HG02798 (cell line): ENCODE measurements at regions not wholly inside any gene's neighbourhood (a gene's known extent, or its start where the extent isn't known, plus 50 kb on each side); places are given as distances from the start of the nearest gene placed in this dataset.

Experiments used
- ATAC-seq: cut with Tn5 transposase; IDR thresholded peaks from one replicate; pipeline ENCODE4 v1.9.1; 2021; ENCODE audit warnings: mild to moderate bottlenecking; ENCODE audit not compliant: unreplicated experiment, poor library complexity

DNA sequence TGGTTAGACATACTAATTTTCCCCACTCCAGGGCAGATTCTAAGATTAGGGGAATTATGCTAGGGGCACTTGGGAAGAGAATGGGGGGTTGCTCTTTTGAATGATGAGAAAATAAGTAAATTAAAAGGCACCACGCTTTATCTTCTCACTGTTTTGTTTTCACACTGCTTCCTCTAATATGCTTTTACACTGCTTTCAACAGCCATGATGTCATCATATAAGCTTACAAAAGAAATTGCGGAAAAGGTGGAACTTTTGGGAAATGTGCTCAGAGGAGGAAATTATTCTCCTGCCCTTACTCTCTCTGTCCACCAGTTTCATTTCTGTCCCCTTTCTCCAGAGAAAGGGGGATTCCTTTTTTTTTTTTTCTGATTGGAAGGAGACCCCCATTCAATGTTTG, 308.2 kb downstream of the TOX3 start:
- no peak for ATAC-seq

GRCh38 chr16:52237823-52238222, 309.1 kb downstream of the TOX3 start:
- ATAC-seq = no peak

GRCh38 chr16:52235186-52235585, 311.8 kb downstream of the TOX3 start:
- ATAC-seq = no peak

DNA sequence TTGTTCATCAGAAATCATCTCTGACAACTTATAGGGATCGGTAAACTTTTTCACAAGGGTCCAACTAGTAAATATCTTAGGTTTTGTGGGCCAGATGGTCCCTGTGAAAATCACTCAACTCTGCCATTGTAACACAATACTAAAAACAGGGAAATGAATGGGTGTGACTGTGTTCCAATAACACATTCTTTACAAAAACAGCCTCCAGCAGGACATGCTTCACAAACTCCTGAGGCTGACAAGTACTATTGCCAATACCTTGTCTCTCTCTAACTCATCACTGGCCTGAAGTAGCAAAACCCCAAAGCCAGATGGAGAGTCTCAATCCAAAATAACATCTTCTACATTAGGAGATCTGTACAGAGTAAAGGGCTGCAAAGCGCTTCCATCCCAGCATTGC, 312.3 kb downstream of the TOX3 start:
- no peak for ATAC-seq

DNA sequence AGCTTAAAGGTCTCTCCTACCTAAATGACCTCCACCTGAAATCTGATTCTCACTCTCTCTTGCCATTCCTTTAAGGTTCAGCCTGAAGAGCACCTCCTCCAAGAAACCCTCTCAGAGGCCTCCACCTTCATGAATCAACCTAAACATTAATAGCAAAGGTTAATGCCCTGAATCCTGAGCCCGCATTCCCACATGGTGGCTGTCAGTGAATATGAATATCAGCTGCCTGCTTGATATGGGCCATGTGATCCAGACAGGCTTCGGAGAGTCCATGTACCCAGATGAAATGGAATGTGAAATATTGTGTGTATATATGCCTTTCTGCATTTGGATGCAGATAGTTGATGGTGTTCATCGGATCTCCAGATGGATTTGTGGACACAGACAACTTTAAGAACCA, 317.5 kb downstream of the TOX3 start:
- no peak for ATAC-seq

- ATAC-seq = no peak
Observed at GRCh38 chr16:52227851-52228250, 319.1 kb downstream of the TOX3 start.

GRCh38 chr16:52212841-52213240, 334.1 kb downstream of the TOX3 start:
- no peak for ATAC-seq

DNA sequence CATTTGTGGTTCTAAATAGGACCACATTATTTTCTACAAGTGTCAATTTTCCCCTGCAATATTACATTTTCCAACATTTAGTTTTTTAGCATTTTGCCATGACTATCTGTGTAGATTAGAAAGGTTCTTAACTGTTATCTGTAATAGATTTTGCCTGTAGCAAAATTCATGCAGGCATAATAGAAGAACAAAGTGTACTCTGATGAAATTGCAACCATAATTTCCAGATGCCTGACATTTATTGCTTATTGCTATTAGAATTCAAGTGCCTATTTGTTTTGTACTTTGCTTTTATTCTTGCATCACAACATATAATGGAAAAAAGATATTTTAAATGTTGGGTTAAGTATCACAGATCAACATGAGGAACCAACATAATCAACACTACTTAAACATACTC, 337.7 kb downstream of the TOX3 start:
- ATAC-seq = no peak

GRCh38 chr16:52203096-52203495, 343.8 kb downstream of the TOX3 start:
- ATAC-seq = no peak

DNA sequence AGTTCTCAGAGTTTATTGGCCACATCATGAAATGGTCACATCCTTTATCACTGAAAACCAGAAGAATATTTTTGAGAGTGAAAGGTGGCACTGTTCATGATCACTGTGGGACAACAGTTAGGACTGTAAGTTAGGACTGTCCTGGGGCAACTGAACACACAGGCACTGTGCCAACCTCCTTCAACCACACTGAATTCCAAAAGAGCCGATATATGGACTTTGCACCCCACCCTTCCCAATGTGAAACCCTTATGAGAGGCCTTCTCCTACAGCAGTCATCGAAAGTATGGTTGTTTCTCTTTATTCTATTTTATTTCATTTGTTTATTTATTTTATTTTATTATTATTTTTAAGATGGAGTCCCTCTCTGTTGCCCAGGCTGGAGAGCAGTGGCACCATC, 353.5 kb downstream of the TOX3 start:
- ATAC-seq = no peak

DNA sequence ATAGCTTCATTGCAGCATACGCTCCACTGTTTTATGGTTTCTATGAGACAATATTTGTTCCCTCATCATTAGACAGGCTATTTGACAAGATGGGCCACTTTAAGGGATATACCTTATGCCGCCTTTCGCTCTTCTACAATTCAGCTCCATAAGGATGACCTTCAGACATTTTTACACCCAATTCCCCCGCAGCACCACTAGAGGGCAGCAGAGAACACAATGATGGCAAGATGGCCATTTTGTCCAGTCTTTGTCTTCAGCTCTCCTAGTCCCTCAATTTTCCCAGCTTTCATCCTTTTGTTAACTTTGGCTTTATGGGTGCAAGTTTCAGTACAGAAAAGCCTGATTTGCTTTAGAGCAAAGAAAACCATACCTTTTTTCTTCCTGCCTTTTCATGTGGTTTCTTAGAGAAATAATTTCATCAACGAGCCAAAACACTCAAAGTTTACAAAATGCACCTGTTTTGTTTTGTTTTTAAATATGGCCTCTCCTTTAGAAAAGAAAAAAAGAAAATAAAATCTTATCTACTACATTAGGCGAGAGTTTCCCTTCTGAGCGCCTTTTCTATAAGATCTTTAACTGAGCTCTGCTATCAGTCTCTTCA, 355.3 kb downstream of the TOX3 start:
- ATAC-seq = peak; percentile 76

- ATAC-seq = no peak
Observed at GRCh38 chr16:52184336-52184735, 362.6 kb downstream of the TOX3 start.

DNA sequence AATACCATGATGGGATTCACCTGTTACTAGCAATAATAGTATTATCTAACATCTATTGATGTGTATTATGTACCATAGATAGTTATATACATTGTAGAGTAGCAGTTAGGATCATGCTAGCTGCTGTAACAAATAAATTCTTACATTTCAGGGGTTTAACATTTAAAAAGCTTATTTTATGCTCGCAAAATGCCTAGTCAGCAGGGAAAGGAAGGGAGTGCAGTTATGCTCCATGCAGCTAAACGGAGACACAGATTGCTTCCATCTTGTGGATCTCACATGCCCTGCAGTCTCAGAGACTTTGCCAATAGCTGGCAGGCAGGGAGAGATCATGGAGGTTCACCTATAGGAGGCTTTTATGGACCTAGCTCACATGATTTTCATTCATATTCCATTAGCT, 364.1 kb downstream of the TOX3 start:
- ATAC-seq = no peak

DNA sequence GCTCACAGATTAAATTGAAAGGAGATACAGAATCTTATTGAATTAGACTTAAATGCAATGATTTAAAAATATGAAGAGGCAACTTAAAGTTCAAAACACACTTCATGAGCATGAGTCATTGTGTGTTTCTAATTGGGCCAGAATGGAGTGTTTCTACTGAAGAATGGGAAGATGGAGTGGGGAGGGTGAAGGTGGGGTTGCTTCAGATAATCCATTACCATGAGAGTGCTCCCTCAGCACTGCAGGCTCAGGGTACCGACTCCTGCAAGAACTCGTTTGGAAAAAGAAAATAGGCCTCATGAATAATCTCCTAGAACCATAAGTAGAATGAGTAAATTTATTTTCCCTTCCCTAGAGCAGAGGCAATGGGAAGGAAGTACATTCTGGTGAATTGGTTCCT, 372.8 kb downstream of the TOX3 start:
- no peak for ATAC-seq

DNA sequence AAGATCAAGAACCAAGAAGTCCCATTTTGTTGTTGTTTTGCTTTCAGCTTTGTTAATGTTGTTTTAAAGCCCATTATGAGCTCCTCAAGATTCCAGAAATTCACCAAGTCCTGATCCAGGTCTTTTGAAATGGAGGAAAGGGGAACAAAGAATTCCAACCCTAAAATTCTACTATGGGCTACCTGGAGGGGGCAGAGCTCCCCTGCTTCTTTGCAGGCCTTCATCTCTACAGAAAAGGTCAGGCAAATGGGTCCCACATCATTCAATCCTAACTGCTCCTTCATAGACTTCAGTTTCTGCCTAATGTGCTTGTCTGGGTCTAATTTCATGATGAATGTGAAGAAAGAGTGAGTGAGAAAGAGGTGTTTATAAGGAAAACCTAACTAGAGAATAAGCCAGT, 375.5 kb downstream of the TOX3 start:
- no peak for ATAC-seq

DNA sequence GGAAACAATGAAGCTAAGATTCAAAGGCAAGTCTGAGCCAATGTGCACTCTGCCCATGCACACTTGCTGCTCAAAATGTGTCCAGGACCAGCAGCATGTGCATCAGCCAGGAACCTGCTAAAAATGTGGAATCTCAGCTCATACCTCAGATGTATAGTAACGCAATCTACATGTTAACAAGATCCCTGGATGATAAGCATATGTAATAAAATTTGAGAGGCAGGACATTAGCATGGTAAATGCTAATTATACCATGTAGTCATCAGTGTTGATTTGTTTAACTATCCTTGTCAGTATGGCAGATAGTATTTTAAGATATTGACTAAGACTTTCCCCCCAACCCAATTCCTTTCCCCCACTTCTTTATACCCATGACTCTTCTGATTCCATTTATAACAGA, 379.6 kb downstream of the TOX3 start:
- ATAC-seq = no peak

DNA sequence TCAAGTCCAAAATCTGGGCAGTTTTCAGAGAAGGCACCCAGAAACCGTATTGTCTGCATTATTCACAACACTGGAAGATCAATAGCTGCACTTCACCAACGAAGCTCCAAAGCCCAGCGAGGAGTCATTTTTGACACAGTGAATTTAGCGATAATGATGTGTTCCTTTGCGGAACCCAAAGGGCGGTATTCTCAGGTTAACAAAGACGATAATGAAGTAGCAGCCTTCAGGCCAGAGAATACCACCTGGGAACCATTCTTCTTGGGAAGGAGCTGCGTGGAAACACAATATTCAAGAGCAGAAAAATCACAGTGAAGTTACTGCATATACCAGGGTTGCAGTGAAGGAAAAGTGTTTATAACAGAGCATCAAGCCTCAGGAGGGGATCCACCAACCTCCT, 381.0 kb downstream of the TOX3 start:
- no peak for ATAC-seq

DNA sequence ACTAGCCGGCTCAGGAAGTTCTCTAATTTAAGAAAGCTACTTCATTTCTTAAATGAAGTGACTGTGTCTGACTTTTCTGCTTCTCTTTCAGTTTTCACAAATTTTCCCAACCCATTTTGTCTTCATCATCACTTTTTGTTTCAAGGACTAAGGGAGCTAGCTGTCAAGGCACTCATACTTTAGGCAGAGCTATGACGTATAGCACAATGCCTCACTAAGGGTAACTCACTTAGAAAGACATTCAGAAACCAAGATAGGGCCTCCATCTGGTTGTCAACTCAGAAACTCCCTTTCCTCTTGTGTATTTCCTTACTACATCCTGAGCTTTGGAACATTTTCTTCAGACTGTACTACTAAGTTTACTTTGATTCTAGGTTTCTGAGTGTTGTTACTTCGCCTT, 397.9 kb downstream of the TOX3 start:
- ATAC-seq = no peak

- ATAC-seq = no peak
Observed at GRCh38 chr16:52141871-52142270, 405.1 kb downstream of the TOX3 start.

- ATAC-seq = no peak
Observed at GRCh38 chr16:52128361-52128760, 418.6 kb downstream of the TOX3 start.

DNA sequence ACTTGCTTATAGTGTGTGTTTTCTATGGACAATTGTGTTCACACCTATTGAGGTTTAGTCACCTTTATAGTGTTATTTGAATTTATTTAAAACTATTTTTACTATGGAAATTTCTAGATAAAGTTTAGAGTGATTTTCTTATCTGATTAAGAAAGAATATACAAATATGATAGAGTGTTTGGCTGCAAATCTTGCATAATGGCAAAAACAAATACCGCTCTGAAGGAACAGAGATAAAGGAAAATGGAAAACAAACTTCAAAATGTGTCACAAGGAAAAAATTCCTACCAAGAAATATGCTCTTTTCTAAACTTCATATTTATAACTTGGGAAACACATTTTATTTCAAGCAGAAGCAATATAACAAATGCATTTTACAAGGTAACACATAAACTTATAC, 423.1 kb downstream of the TOX3 start:
- ATAC-seq = no peak

- ATAC-seq = no peak
Observed at GRCh38 chr16:52123061-52123839, 423.7 kb downstream of the TOX3 start.
